ENCODE measurements at regions not wholly inside any gene's neighbourhood (a gene's known extent, or its start where the extent isn't known, plus 50 kb on each side); places are given as distances from the start of the nearest gene placed in this dataset.

DNA sequence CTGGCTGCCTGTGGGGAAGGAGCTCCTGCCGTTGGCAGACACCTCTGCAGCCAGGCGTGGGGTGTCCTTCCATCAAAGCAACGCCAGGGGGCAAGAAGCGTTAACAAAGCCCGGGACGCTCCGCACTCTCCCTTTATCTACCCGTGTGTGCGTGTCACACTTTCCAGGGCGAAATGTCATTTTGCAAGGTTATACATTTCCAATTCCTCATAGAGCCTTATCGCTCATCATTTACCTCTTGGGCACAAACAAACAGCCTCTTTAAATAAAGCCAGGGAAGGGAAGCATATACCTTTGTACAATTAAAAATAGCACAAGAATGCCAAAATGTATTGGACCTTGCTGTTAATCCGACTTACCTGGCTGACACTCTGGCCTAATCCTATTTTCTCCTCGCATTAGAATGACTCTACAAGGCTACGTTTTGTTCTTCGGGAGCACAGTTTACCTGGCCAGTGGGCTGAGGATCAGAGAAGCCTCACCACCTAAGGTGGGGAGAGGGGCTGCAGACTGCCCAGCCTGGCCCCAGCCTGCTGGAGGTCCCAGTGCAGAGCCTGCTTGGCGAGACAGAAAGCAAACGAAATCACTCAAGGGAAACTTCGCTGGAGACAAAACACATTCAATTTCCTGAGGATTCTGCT lies 77.6 kb upstream of the EN2 start:
- TF ChIP-seq CTCF (conservative IDR thresholded peaks at IDR 0.05 in 1 of 2, IDR thresholded peaks at IDR 0.05 in 1 of 2; ENCODE audit: low read depth in 1 of 2, low read length in 2 of 2) (peak; percentile 82 to 84), EZH2 (IDR thresholded peaks at IDR 0.05; ENCODE audit: low read length, missing control alignments) (peak; percentile 29)

All from fibroblast of lung (primary cell).